ENCODE measurements at regions not wholly inside any gene's neighbourhood (a gene's known extent, or its start where the extent isn't known, plus 50 kb on each side); places are given as distances from the start of the nearest gene placed in this dataset.

- Histone ChIP-seq H3K9me3 (ENCODE audit: insufficient read depth, low read depth) (no peaks in the 10 kb centered on the region), H3K9me2 (ENCODE audit: insufficient read depth) (no peaks in the 10 kb centered on the region), H2AFZ (no peak overlapping the region), H3K27ac (peak overlapping the region; percentile 99), H3K4me2 (peak overlapping the region; percentile 97), H3F3A (ENCODE audit: insufficient read depth, low read depth) (peaks cover 57% of the 10 kb centered on the region), H3K36me3 (ENCODE audit: low read depth) (no peaks in the 10 kb centered on the region), H4K20me1 (ENCODE audit: insufficient read depth) (no peaks in the 10 kb centered on the region), H3K27me3 (ENCODE audit: insufficient read depth, low read depth) (no peaks in the 10 kb centered on the region), H3K4me3 (no peak overlapping the region), H3K79me2 (ENCODE audit: low read depth) (no peaks in the 10 kb centered on the region), H3K4me1 (replicated peaks; ENCODE audit: insufficient read depth) (peaks cover 80% of the 10 kb centered on the region)
- DNase-seq, result no peak
- TF ChIP-seq CTCF (conservative IDR thresholded peaks at IDR 0.05) (no peak), EZH2 (IDR thresholded peaks at IDR 0.05; ENCODE audit: low read depth) (no peak)
- CTCF ChIA-PET, result interaction anchor here (1.3 kb wide), 1 partner anchor 48 kb away, joined by 10 read pairs; no protein-coding TSS in a partner anchor
- no TSS peak for BruUV-seq (replicated peaks)
- intact Hi-C loops (cut with micrococcal nuclease; ENCODE audit: unreplicated experiment), result loop anchor here (2.0 to 5.0 kb wide), 3 partner anchors 115 to 276 kb away; partner anchors contain the start of gene ZNF217
- POLR2A ChIA-PET (ENCODE audit: unreplicated experiment), result no interaction called here
These were observed 202.5 kb downstream of the BCAS1 start for GRCh38 chr20:53867741-53868351.

GRCh38 chr20:53866794-53867740, 203.3 kb downstream of the BCAS1 start:
- BruUV-seq (replicated peaks), result TSS peak; percentile 63

More at GRCh38 chr20:53866794-53867740, 203.3 kb downstream of the BCAS1 start:
- POLR2A ChIA-PET (ENCODE audit: unreplicated experiment), result interaction anchor here (0.5 to 1.1 kb wide), 6 partner anchors 27 to 224 kb away, joined by 3 to 21 read pairs (median 8); no protein-coding TSS in a partner anchor
- TF ChIP-seq EZH2 (IDR thresholded peaks at IDR 0.05; ENCODE audit: low read depth), result no peak
- TF ChIP-seq CTCF (conservative IDR thresholded peaks at IDR 0.05), result no peak
- Histone ChIP-seq H3K4me2 (peak overlapping the region; percentile 97), H3K4me3 (peak overlapping the region; percentile 56), H3F3A (ENCODE audit: insufficient read depth, low read depth) (peaks cover 57% of the 10 kb centered on the region), H3K4me1 (replicated peaks; ENCODE audit: insufficient read depth) (peaks cover 75% of the 10 kb centered on the region), H3K9me3 (ENCODE audit: insufficient read depth, low read depth) (no peaks in the 10 kb centered on the region), H3K27me3 (ENCODE audit: insufficient read depth, low read depth) (no peaks in the 10 kb centered on the region), H3K9me2 (ENCODE audit: insufficient read depth) (no peaks in the 10 kb centered on the region), H3K27ac (peak overlapping the region; percentile 99), H4K20me1 (ENCODE audit: insufficient read depth) (no peaks in the 10 kb centered on the region), H3K36me3 (ENCODE audit: low read depth) (no peaks in the 10 kb centered on the region), H2AFZ (peak overlapping the region; percentile 49; the same call in 1 of the 2 replicates), H3K79me2 (ENCODE audit: low read depth) (no peaks in the 10 kb centered on the region)
- peak in 1 of 2 experiments; percentile 63 for DNase-seq
- CTCF ChIA-PET, result interaction anchor here (0.6 to 1.3 kb wide), 2 partner anchors 49 to 281 kb away, joined by 4 to 10 read pairs; no protein-coding TSS in a partner anchor
- intact Hi-C loops (cut with micrococcal nuclease; ENCODE audit: unreplicated experiment), result loop anchor here (1.0 to 5.0 kb wide), 7 partner anchors 39 to 275 kb away; partner anchors contain the start of gene ZNF217
